Kidney epithelial cell (primary cell): ENCODE measurements at regions not wholly inside any gene's neighbourhood (a gene's known extent, or its start where the extent isn't known, plus 50 kb on each side); places are given as distances from the start of the nearest gene placed in this dataset.

ENCODE experiments used
- DNase-seq: peaks from one replicate; pipeline ENCODE4 v3.0.0-alpha.2; 2010; ENCODE audit warnings: low read depth
- H3K27me3 ChIP-seq: 2 replicates; pipeline ENCODE4 v1.6.0; 2011; ENCODE audit warnings: low read length; ENCODE audit not compliant: control insufficient read depth, insufficient read depth
- H3K36me3 ChIP-seq: 2 replicates; pipeline ENCODE4 v1.5.1; 2011; ENCODE audit warnings: low read length; ENCODE audit not compliant: control insufficient read depth, insufficient read depth
- H3K4me3 ChIP-seq: 2 replicates; pipeline ENCODE4 v1.5.1; 2011; ENCODE audit warnings: low read depth, mild to moderate bottlenecking, control low read depth, low read length
- CTCF ChIP-seq: IDR thresholded peaks from 2 replicates; pipeline ENCODE4 v1.5.1; 2011; ENCODE audit warnings: mild to moderate bottlenecking, moderate library complexity, low read length, control low read depth, inconsistent platforms; ENCODE audit not compliant: insufficient read depth, poor library complexity, severe bottlenecking

GRCh38 chr3:86578071-86578470, 412.9 kb downstream of the VGLL3 start:
- no peak for DNase-seq
- no peak overlapping the region for H3K4me3 ChIP-seq
- TF ChIP-seq CTCF = no peak
- H3K36me3 ChIP-seq = no peaks in the 10 kb centered on the region
- no peaks in the 10 kb centered on the region for H3K27me3 ChIP-seq

DNA sequence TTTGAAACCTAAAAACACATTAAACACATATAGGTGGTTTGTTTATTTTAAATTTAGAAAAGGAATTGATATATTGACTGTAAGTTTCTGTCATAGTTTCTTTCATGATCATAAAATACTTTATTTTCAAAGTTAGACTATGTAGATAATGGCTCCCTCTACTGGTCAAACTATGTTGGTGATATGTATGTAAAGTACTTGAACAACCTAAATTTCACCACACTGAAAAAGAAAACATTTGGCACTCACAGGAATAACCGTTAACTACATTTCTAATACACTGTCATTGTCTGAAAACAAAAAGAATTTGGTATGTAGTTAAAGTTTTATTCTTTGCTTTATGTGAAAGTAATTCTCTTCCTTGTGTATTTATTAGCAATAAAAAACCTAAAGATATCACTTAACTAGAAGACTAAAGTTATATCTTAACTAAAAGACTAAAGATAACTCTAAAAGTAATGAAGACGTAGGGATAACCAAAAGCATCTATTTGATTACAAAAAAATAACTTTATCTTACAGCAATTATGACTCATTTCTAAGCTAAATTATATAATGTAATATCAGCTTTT, 427.5 kb downstream of the VGLL3 start:
- no peaks in the 10 kb centered on the region for H3K36me3 ChIP-seq

DNA sequence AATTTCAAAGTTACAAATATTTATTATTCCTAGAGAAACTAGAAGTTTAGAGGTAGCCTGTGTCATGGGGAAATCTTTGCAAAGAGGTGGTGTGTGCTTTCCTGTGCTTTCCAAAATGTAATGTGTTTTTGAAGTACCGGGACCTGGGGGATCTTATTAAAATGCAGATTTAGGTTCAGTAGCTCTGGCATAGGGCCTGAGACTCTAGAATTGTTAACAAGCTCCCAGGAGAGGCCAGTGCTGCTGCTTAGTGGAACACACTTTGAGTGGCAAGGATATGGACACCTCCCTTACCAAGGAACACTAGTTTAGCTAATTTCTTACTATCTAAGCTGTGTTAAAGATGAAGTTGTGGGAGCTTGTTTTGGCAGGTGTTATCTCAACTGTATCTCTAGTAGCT, 428.9 kb downstream of the VGLL3 start:
- no peak for DNase-seq
- no peak for TF ChIP-seq CTCF
- H3K36me3 ChIP-seq = no peaks in the 10 kb centered on the region
- H3K4me3 ChIP-seq = no peak overlapping the region
- H3K27me3 ChIP-seq = no peaks in the 10 kb centered on the region

More for the DNA sequence above, 427.5 kb downstream of the VGLL3 start:
- TF ChIP-seq CTCF = peak; percentile 52
- H3K4me3 ChIP-seq = no peak overlapping the region
- H3K27me3 ChIP-seq = no peaks in the 10 kb centered on the region
- peak; percentile 4 for DNase-seq

DNA sequence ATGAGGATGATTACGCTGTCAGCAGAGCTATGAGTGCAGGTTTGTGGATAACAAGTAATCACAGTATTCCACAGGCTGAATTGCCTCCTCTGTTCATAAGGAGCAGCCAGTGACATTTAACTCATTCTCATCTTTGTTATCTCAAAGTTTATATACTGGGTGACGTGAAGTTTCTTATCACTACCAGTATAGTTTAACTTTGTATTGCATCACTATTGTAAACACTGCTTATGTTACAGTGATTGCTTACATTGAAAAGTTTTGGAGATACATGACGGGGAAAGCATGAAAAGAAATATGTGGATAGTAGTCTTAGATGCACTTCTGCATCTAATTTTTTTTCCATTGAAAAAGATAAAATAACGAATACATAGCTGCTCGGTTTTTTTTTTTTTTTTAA, 429.7 kb downstream of the VGLL3 start:
- DNase-seq = no peak
- no peak overlapping the region for H3K4me3 ChIP-seq
- H3K27me3 ChIP-seq = no peaks in the 10 kb centered on the region
- H3K36me3 ChIP-seq = no peaks in the 10 kb centered on the region
- no peak for TF ChIP-seq CTCF

GRCh38 chr3:86554383-86554782, 436.6 kb downstream of the VGLL3 start:
- H3K27me3 ChIP-seq = no peaks in the 10 kb centered on the region
- H3K4me3 ChIP-seq = no peak overlapping the region
- TF ChIP-seq CTCF = no peak
- no peak for DNase-seq
- no peaks in the 10 kb centered on the region for H3K36me3 ChIP-seq

DNA sequence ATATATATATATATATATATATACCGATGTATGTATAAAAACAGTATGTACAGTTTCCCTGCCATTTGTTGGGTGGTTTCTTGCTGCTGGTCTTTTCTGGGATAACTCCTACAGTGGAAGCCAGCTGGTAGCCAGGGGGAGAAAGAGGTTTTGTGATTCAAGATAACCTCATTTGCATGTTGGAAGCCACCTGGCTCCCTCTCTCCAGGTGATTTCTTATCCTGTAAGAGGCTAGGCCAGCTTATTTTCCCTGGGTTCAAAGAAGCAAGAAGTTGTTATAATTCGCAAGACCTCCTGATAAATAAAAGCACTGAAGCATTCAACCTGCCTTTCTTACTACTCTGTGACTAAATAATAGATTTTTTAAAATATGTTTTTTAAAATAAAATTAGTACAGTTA, 443.3 kb downstream of the VGLL3 start:
- no peaks in the 10 kb centered on the region for H3K36me3 ChIP-seq
- DNase-seq = no peak
- TF ChIP-seq CTCF = no peak
- H3K27me3 ChIP-seq = no peaks in the 10 kb centered on the region
- no peak overlapping the region for H3K4me3 ChIP-seq
